Large intestine (tissue), 3 donors: ENCODE measurements at regions not wholly inside any gene's neighbourhood (a gene's known extent, or its start where the extent isn't known, plus 50 kb on each side); places are given as distances from the start of the nearest gene placed in this dataset.

ENCODE experiments used
- DNase-seq, 2 donors: peaks; one replicate each; pipeline versions ENCODE4 v3.0.0 to v3.0.0-alpha.2; 2013
- H3K27ac ChIP-seq: one replicate; pipeline ENCODE4 v1.5.1; 2013; ENCODE audit warnings: low read length
- H3K27me3 ChIP-seq: 2 replicates; pipeline ENCODE4 v1.6.1; 2013; ENCODE audit warnings: low read length; ENCODE audit not compliant: control insufficient read depth, insufficient read depth
- H3K36me3 ChIP-seq: 2 replicates; pipeline ENCODE4 v1.6.1; 2013; ENCODE audit warnings: low read length; ENCODE audit not compliant: control insufficient read depth, insufficient read depth
- H3K4me1 ChIP-seq: one replicate; pipeline ENCODE4 v1.6.1; 2013; ENCODE audit warnings: low read length; ENCODE audit not compliant: control insufficient read depth, insufficient read depth
- H3K4me3 ChIP-seq: one replicate; pipeline ENCODE4 v1.5.1; 2013; ENCODE audit warnings: low read length
- H3K9me3 ChIP-seq: one replicate; pipeline ENCODE4 v1.6.1; 2013; ENCODE audit warnings: mild to moderate bottlenecking, low read depth, low read length, moderate library complexity; ENCODE audit not compliant: control insufficient read depth
- WGBS: methylation state at CpG from one replicate; pipeline ENCODE4 v1.1.5; 2013; ENCODE audit warnings: low lambda C conversion rate; ENCODE audit not compliant: insufficient coverage; 5-methylcytosine and 5-hydroxymethylcytosine counted together

DNA sequence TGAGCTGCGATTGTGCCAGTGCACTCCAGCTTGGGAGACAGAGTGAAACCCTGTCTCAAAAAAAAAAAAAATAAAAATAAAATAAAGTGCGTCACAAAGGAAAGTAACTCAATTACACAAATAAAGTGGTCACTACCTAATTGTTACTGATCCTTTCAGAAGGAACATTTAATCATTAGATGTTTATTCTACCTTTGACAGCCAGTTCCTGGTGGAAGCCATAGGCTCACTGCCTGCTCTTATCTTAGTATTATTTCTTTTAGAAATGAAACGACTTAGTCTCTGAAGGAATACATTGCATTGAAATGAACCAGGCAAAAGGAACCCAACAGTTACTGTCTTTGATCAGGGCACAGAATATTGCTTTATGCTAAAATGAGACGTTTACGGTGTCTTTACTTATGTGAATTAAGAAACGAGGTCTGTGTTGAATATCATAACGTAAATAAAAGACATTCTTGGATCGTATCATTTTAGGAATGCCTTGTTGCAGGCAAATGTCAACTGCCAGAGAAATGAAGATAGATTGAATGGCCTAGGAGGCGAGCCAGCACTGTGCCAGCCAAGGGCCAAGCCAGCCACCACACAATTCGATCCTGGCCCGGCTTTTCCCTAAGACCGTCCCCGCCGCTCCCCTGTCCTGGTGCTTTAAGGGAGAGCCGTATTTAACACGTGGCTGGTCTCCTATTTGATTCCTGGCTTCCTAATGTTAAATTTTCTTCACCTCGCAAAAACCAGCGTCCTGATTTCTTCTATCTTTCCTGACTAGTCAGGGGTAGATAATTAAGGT is 136.7 kb upstream of the GMDS start:
- H3K9me3 ChIP-seq: no peaks in the 10 kb centered on the region
- H3K4me3 ChIP-seq: no peak overlapping the region
- no peaks in the 10 kb centered on the region for H3K4me1 ChIP-seq
- H3K36me3 ChIP-seq: no peaks in the 10 kb centered on the region
- no peaks in the 10 kb centered on the region for H3K27me3 ChIP-seq
- no peak for DNase-seq
- WGBS: 81% methylated on average over 10 of the region's 18 CpGs
- H3K27ac ChIP-seq: no peak overlapping the region

DNA sequence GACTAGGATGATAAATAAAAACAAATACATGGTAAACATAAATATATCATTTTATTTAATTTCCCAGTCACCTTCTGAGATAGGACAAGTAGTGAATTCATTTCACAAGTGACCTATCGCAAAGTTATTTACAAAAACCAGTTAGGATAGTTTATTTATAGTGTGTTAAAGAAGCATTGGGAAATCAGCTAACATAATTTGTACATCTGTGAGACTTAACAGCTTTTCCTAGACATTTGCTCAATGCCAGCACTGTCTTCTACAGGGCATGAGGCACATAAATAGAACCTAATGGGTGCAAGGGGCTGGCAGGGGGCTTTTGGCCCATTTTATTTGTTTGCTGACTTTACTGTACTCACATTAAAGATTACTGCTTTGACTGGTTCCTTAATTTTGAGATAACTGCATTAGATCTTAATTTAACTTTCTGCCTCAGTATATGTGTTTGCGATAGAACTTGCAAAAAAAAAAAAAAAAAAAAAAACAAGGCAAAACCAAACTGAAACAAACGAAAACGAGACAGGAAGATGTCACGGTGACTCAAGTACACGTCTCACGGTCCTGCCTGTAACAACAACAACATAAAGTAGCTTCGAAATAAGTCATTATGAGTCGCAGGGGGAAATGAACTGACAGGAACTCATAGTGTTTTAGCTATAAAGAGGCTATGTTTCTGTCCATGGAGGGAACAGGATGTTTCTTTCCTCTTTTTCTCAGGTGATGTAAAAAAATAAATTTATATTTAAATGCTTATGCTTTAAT is 133.7 kb upstream of the GMDS start:
- Histone ChIP-seq H3K27me3 (no peaks in the 10 kb centered on the region), H3K27ac (no peak overlapping the region), H3K4me3 (no peak overlapping the region), H3K4me1 (no peaks in the 10 kb centered on the region), H3K36me3 (no peaks in the 10 kb centered on the region), H3K9me3 (no peaks in the 10 kb centered on the region)
- no peak for DNase-seq
- WGBS: no CpG with 5 or more reads among the region's 9 CpGs

DNA sequence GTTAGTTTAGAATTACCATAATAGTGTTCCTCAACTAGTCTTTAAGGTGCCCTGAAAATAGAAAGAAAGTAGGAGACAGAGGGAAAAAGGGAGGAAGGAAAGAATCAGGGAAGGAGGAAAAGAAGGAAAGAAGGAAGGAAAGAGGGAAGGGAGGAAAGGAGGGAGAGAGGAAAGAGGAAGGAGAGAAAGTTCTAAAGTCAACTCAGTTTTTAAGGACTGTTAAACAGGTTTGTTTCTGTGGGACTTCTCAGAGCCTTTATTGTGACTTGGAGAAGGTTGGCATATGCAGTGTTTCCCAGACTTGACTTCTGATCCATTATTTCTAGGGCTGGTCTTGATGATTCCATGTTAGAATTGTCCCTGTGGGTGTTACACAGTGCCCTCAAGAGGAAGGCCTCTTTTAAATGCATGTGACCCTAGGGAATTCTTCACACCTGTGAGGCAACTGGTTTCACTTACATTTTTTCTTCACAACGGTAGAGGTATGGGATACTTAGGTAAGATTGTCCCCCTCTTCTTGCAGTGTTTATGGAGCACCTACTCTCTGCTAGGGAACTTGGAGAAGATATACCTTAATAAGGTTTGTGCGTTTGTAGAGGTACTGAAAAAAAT is 132.7 kb upstream of the GMDS start:
- Histone ChIP-seq H3K27me3 (no peaks in the 10 kb centered on the region), H3K9me3 (no peaks in the 10 kb centered on the region), H3K27ac (no peak overlapping the region)

DNA sequence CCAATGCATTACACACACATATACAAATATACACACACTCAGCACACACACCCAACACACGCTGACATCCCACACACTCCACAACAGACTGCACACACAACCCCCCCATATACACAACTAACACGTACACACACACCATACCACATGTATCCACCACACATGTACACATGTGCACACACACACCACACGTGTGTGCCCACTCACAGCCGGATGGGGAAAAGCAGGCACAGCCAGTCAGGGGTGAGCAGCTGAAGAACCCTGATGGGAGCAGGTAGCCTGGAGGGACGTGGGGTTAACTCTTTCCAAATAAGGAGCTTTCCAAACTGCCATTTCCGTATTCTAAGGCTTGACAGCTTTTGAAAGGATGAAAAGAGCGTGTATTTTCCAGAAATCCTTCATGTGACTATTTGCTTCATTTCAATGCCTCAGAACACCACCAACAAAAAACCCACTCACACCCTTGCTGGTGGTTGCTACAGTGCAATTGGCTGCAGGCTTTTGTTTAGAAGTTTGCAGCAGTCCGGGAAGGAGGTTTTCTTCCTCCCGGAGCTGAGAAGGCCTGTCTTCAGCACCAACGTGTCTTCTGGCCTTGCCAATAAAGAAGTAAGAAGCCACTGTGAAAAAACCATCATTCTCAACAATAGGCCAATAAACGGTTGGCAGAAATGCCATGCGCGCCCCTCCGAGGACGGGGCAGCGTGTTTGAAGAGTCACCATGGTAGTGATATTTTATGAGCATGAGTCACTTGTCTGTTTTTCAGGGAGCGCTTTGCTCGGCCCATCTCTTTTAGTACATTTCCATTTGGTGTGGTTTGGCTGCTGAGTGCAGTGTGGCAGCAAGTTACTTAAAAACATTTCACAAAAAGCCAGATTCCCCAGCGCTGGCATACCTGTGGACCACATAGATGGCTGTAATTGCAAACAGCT is 131.3 kb upstream of the GMDS start:
- H3K36me3 ChIP-seq: no peaks in the 10 kb centered on the region
- no peak overlapping the region for H3K4me3 ChIP-seq
- DNase-seq: no peak
- no peaks in the 10 kb centered on the region for H3K27me3 ChIP-seq
- WGBS: 100% methylated on average over 1 of the region's 19 CpGs
- no peaks in the 10 kb centered on the region for H3K4me1 ChIP-seq
- no peaks in the 10 kb centered on the region for H3K9me3 ChIP-seq
- no peak overlapping the region for H3K27ac ChIP-seq

More for the DNA sequence above, 132.7 kb upstream of the GMDS start:
- DNase-seq: no peak
- WGBS: no CpG with 5 or more reads among the region's 2 CpGs
- no peaks in the 10 kb centered on the region for H3K36me3 ChIP-seq
- no peak overlapping the region for H3K4me3 ChIP-seq
- no peaks in the 10 kb centered on the region for H3K4me1 ChIP-seq

DNA sequence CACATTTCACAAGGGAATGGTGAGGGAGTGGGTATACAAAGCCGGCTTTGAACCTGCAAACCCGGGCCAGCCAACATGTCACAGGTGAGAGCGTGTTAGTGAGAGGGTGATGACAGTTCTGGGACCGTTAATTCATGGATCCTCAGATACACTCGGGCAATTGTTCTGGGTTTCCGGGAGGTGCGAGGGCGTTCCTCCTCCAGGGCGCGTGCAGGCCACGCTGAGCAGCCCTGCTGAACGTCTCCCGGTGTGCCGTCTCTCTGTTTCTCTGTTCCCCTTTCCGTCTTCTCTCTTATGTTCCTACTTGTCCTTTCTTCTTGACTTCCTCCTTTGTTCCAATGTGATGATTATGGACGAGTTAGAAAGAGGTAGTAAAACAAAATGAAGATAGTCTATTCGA is 130.0 kb upstream of the GMDS start:
- no peaks in the 10 kb centered on the region for H3K9me3 ChIP-seq
- H3K36me3 ChIP-seq: no peaks in the 10 kb centered on the region
- no peaks in the 10 kb centered on the region for H3K27me3 ChIP-seq
- no peak overlapping the region for H3K4me3 ChIP-seq
- H3K4me1 ChIP-seq: no peaks in the 10 kb centered on the region
- no CpG with 5 or more reads among the region's 17 CpGs for WGBS
- DNase-seq: no peak
- H3K27ac ChIP-seq: no peak overlapping the region

DNA sequence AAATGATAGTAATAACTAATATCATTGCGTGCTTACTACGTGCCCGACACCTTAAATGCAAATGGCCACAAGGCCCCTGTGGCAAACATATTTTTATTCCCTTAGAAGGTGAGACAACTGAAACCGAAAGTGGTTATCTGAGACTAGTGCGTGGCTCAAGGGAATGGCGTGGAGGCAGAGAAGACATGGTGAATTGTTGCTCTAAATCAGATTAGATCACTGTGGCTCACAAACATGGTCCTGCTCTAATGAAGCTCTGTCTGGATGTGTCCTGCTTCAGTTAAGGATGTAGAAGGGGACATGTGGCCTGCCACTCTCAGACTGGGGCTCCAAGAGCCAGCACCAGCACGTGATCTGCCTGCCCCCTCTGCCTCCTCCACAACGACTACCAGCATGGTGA is 124.2 kb upstream of the GMDS start:
- Histone ChIP-seq H3K4me1 (no peaks in the 10 kb centered on the region), H3K4me3 (no peak overlapping the region), H3K36me3 (no peaks in the 10 kb centered on the region), H3K27me3 (no peaks in the 10 kb centered on the region), H3K9me3 (no peaks in the 10 kb centered on the region), H3K27ac (no peak overlapping the region)
- no peak for DNase-seq
- WGBS: no CpG with 5 or more reads among the region's 8 CpGs

DNA sequence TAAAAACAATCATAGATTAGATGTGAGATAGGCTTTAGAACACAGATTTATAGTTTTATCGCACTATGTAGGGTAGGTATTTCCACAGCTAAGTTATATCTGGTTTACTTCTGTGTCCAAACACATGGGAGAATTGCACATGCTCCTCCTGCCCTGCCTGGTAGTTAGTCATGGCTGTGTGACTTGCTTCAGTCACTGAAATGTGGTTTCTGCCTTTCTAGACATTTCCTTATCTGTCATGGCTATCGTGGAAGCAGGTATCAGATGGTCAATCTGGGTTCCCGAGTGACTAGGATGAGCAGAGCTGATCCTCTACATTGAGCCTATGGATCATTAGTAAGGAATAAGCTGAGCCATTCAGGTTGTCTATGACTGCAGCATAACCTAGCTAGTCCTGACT is 117.8 kb upstream of the GMDS start:
- no peak overlapping the region for H3K4me3 ChIP-seq
- no CpG with 5 or more reads among the region's 3 CpGs for WGBS
- peaks cover 15% of the 10 kb centered on the region for H3K36me3 ChIP-seq
- H3K27me3 ChIP-seq: no peaks in the 10 kb centered on the region
- DNase-seq: no peak
- no peaks in the 10 kb centered on the region for H3K9me3 ChIP-seq
- H3K4me1 ChIP-seq: no peaks in the 10 kb centered on the region
- no peak overlapping the region for H3K27ac ChIP-seq

DNA sequence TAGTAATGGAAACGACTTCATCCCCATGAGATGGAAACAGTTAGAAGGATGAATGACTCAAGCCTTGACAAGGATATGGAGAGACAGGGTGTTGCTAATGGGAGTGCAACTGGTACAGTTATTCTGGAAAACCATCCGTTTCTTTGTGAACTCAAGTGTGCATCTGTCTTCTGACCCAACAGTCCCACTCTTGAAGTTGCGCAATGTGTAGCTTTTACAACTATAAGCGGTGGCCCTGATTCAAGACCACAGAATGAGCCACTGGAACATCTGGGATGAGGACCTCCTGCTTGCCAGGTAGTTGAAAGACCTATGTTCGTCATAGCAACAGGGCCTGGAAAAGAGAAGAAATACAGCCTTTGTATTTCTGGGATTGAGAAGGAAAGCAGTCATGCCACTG is 115.8 kb upstream of the GMDS start:
- Histone ChIP-seq H3K36me3 (peaks cover 15% of the 10 kb centered on the region), H3K9me3 (no peaks in the 10 kb centered on the region), H3K4me1 (no peaks in the 10 kb centered on the region), H3K27ac (no peak overlapping the region), H3K4me3 (no peak overlapping the region), H3K27me3 (no peaks in the 10 kb centered on the region)
- WGBS: 100% methylated on average over 1 of the region's 5 CpGs
- DNase-seq: no peak

DNA sequence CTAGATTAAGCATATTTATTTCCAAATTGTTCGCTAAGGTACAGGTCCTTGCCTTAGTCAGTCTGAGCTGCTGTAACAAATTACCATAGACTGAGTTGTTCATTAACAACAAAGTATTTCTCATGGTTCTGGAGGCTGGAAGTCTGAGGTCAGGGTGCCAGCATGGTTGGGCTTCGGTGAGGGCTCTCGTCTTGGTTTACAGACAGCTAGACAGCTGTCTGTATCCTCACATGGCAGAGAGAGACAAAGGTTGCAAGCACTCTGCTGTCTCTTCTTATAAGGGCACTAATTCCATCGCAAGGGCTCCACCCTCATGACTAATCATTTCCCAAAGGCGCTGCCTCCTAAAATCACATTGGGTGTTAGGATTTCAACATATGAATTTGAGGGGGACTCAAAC is 115.3 kb upstream of the GMDS start:
- H3K27ac ChIP-seq: no peak overlapping the region
- DNase-seq: no peak
- no peaks in the 10 kb centered on the region for H3K4me1 ChIP-seq
- H3K9me3 ChIP-seq: no peaks in the 10 kb centered on the region
- no CpG with 5 or more reads among the region's 5 CpGs for WGBS
- peaks cover 15% of the 10 kb centered on the region for H3K36me3 ChIP-seq
- no peak overlapping the region for H3K4me3 ChIP-seq
- no peaks in the 10 kb centered on the region for H3K27me3 ChIP-seq

DNA sequence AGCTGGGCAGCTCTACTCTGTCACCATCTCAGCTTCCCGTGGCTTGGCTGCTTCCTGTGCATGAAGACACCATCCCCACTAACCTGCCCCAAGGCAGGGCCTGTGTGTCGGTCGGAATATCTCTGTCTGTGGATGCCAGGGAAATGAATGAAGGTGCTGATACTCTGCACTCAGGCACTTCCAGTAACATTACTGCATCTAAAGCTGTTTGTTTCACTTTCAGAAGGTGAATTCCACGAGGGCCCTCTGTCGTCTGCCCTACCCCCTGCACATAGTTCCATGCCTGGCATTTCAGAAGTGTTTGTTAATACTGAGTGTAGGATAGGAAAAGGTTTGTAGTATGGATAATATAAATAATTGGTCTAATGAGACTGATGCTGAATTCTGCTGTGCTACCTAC is 114.7 kb upstream of the GMDS start:
- no peak for DNase-seq
- Histone ChIP-seq H3K9me3 (no peaks in the 10 kb centered on the region), H3K27me3 (no peaks in the 10 kb centered on the region), H3K4me1 (no peaks in the 10 kb centered on the region), H3K36me3 (peaks cover 15% of the 10 kb centered on the region), H3K27ac (no peak overlapping the region), H3K4me3 (no peak overlapping the region)
- no CpG with 5 or more reads among the region's 5 CpGs for WGBS
